ENCODE measurements at regions not wholly inside any gene's neighbourhood (a gene's known extent, or its start where the extent isn't known, plus 50 kb on each side); places are given as distances from the start of the nearest gene placed in this dataset.

- DNase-seq = no peak
Measured at GRCh38 chr5:61850696-61851095, 455.3 kb upstream of the KIF2A start.

GRCh38 chr5:61854531-61854930, 451.5 kb upstream of the KIF2A start:
- DNase-seq = no peak

GRCh38 chr5:61860978-61861377, 445.0 kb upstream of the KIF2A start:
- DNase-seq = no peak

- DNase-seq = peak; percentile 28
Measured at GRCh38 chr5:61866930-61867329, 439.1 kb upstream of the KIF2A start.

- DNase-seq = no peak
Measured at GRCh38 chr5:61869333-61869732, 436.7 kb upstream of the KIF2A start.

GRCh38 chr5:61878471-61878870, 427.5 kb upstream of the KIF2A start:
- DNase-seq = no peak

GRCh38 chr5:61881821-61882487, 424.1 kb upstream of the KIF2A start:
- DNase-seq = no peak

- no peak for DNase-seq
Measured at GRCh38 chr5:61882901-61883500, 423.0 kb upstream of the KIF2A start.

GRCh38 chr5:61884252-61884855, 421.7 kb upstream of the KIF2A start:
- DNase-seq = no peak

- no peak for DNase-seq
Measured at GRCh38 chr5:61886214-61886613, 419.8 kb upstream of the KIF2A start.

- DNase-seq = no peak
Measured at GRCh38 chr5:61887271-61887670, 418.7 kb upstream of the KIF2A start.

- DNase-seq = no peak
Measured at GRCh38 chr5:61894046-61894445, 412.0 kb upstream of the KIF2A start.

GRCh38 chr5:61896811-61897210, 409.2 kb upstream of the KIF2A start:
- DNase-seq = no peak

- DNase-seq = no peak
Measured at GRCh38 chr5:61897251-61897650, 408.8 kb upstream of the KIF2A start.

GRCh38 chr5:61901997-61902396, 404.0 kb upstream of the KIF2A start:
- no peak for DNase-seq

GRCh38 chr5:61904730-61905129, 401.3 kb upstream of the KIF2A start:
- no peak for DNase-seq

GRCh38 chr5:61905613-61906012, 400.4 kb upstream of the KIF2A start:
- no peak for DNase-seq

- no peak for DNase-seq
Measured at GRCh38 chr5:61906820-61907219, 399.2 kb upstream of the KIF2A start.

GRCh38 chr5:61907995-61908394, 398.0 kb upstream of the KIF2A start:
- no peak for DNase-seq

GRCh38 chr5:61910771-61911170, 395.2 kb upstream of the KIF2A start:
- no peak for DNase-seq

- DNase-seq = no peak
Measured at GRCh38 chr5:61912559-61912958, 393.4 kb upstream of the KIF2A start.

GRCh38 chr5:61915646-61916045, 390.4 kb upstream of the KIF2A start:
- DNase-seq = no peak

GRCh38 chr5:61916621-61917620, 389.1 kb upstream of the KIF2A start:
- DNase-seq = no peak

All from DMS153 (cell line).